HG03442 (cell line): ENCODE measurements at regions not wholly inside any gene's neighbourhood (a gene's known extent, or its start where the extent isn't known, plus 50 kb on each side); places are given as distances from the start of the nearest gene placed in this dataset.

ENCODE experiments used
- ATAC-seq: cut with Tn5 transposase; IDR thresholded peaks from one replicate; pipeline ENCODE4 v1.9.1; 2021; ENCODE audit warnings: mild to moderate bottlenecking, moderate library complexity; ENCODE audit not compliant: unreplicated experiment

- ATAC-seq: no peak
Measured at GRCh38 chr13:57784633-57785032, 153.1 kb downstream of the PCDH17 start.

GRCh38 chr13:57787058-57787791 lies 155.7 kb downstream of the PCDH17 start:
- no peak for ATAC-seq

DNA sequence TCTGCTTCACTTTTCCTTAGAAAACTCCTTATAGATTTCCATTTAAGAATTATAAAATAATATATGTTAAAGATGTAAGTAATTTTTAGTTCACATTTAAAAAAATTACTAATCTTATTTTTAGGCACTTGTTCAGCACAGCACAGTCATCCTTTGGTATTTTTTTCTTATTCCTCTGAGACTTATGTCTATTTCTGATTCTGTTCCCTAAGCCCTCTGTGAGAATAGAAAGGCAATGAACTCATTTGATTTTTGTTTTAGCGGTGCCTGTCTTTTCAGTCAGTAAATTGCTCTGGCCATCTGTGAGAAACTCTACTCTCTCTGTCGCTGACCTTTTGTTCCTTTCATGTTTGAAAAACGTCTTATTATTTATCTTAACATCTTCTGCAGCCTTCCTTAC lies 168.1 kb downstream of the PCDH17 start:
- no peak for ATAC-seq

- ATAC-seq: no peak
Measured at GRCh38 chr13:57813651-57814050, 182.1 kb downstream of the PCDH17 start.

DNA sequence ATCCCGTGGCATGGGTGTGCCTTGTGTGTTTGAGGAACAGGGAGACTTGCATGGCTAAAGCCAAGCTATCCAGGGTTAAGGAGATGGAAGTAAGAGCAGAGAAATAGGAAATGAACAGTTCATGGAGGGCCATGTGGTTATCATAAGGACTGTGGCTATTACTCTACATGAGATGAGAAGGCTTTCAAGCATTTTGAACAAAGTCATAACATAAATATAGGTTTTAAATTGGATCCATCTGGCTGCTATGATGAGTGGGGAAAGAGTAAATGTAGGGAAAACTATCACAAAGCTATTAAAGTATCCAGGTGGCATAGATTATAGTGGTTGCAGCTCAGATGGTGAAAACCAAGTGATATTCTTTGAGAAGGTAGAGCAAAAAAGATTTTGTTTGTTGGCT lies 184.1 kb downstream of the PCDH17 start:
- ATAC-seq: no peak

GRCh38 chr13:57820924-57821323 lies 189.4 kb downstream of the PCDH17 start:
- no peak for ATAC-seq

- ATAC-seq: no peak
Measured at GRCh38 chr13:57823704-57824103, 192.2 kb downstream of the PCDH17 start.

- no peak for ATAC-seq
Measured at GRCh38 chr13:57824121-57824520, 192.6 kb downstream of the PCDH17 start.

- no peak for ATAC-seq
Measured at GRCh38 chr13:57825066-57825465, 193.5 kb downstream of the PCDH17 start.

- ATAC-seq: no peak
Measured at GRCh38 chr13:57829496-57829895, 198.0 kb downstream of the PCDH17 start.

DNA sequence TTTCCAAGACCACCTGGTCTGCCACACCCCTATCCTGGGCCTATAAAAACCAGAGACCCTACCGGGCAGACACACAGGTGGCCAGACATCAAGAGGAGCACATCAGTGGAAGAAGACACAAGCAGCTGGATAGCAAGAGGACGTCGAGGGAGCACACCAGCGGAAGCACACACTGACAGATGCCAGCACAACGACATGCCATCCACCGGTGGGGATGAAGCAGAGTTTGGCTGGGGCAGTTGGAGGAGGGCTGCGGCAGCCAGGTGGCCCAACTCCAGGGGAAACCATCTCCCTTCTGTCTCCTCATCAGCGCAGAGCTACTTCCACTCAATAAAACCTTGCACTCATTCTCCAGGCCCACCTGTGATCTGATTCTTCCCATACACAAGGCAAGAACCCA lies 200.6 kb downstream of the PCDH17 start:
- ATAC-seq: no peak

DNA sequence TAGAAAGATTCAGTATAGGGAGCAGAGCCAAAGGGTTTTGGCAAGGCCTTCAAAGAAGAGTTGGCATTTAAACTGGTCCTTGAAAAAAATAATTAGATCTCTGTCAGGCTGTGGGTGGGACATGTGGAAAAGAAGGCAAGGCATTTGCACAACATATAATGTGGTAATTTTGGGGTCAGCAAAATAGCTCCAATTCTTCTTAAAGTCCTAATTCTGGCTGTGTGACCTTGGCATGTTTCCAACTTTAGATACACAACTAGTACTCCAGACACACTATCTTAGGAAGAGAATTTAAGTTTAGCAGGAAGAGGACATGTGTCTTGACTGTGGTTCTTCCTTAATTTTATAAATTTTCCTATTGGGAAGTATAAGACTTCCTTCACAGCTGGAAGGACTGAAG lies 206.3 kb downstream of the PCDH17 start:
- no peak for ATAC-seq

DNA sequence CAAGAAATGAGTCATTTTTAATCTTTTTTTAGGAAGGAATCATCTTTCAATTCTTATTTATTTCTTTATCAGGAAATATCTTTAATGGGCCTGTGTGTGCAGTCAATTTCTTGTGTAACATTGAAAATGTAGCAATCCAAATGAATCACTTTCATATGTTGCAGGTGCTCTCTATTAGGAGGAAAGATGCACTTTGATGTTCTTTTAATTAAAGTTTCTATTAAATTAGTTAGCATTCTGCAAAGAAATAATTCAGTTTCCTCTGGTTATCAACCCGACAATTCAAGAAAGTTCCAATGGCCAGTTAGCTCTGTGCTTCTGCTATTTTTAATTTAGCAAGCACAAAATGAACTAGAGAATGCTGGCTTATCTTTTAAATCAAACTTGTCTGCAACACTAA lies 212.0 kb downstream of the PCDH17 start:
- no peak for ATAC-seq

GRCh38 chr13:57846600-57847173 lies 215.1 kb downstream of the PCDH17 start:
- ATAC-seq: no peak

- no peak for ATAC-seq
Measured at GRCh38 chr13:57857945-57858344, 226.4 kb downstream of the PCDH17 start.

DNA sequence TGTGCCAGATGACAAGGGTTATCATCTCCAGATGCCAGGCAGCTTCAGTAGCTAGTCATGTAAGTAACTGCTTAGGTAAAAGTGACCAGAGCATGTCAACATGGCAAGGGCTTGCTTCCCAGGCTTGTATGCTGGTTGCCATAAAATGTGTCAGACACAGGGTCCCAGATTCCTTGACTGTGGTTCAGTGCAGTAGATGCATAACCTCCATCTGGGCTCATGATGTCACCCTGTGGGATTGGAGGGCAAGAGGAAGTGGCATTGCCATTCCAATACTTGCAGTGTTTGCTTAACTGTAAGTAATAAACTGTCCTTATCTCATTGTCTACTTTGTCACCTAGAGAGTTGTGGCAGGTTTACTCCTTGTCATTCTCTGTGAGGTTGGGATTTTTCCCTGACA lies 226.8 kb downstream of the PCDH17 start:
- no peak for ATAC-seq

DNA sequence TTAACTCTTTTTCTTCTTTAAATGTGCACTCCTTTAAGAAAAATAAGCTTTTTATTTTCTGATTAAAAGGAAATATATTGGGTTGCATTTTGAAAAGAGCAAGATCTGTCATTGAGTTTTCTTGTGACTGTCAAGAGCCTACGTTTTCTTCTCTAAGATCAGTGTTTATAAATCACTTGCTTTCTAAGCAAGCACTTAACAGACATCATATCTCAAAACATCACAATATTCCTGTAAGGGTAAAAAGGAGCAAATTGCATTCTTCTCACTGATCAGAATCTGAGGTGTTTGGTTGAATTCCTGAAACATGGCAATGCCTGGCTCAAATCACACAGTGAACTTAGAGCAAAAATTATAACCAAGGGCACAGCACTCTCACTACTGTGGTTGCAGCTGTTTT lies 231.3 kb downstream of the PCDH17 start:
- no peak for ATAC-seq

DNA sequence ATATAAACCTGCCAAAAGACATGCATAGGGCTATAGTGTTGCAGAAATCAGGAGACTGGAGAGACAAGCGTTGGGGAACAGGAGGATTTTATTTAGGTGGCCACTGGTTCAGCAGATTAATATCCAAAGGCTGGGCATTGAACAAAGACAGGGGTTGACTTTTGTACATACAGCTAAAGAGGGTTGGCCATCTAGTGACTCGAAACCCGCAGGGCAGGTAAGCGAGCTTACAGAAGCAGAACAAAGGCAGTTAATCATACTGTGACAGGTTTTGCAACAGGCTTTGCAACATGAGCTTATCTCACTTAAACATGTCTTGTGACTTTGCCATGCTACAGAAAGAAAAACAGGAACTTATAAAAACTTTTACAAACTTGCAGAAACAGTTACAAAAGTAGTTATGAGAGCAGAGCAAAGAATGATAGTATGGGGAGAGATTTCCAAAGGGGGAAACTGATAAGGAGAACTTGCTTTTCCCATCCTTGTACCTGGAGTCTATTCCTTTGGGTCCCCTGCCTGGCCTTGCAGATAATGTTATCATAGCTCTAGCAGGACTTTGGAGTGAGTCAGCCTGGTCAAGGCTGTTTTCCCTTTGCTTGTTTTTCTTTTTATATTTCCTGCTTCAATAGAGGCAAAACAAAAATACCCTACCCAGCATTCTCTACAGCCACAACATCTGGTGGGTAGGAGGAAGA lies 234.2 kb downstream of the PCDH17 start:
- ATAC-seq: no peak

DNA sequence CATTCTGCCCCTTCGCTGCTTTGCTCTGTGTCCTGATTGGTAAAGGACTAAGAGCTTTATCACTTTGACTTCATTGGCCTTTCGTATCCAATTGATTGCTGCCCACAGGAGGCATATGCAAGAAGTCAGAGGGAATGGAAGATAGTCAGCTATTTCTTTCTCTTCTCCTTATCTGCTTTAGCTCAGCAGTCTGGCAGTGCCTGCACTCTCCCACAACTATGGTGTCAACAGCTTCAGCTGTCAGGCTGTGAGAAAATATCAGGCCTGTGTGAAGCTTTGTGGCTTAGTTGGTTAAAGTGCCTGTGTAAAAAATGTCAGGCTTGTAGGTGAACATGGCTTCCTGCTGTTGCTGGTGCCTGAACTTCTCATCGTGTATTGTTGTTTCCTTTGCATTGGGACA lies 243.0 kb downstream of the PCDH17 start:
- ATAC-seq: no peak

DNA sequence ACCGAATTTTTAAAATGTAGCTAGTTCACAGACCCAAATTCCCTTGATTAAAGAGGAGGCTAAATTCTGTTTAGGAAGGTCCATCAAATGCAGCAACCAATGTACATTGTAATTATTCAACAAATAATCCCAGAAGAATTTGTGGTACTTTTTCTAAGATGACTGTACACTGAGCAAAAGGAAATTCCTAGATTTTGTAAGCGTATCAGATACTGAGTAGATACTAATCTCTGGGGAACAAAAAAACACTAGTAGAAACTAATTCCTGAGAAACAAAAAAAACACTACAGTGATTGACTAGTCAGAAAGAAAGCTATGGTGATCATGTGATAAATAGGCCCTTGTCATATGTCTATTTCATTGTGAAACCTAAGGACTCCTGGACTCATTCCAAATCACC lies 246.1 kb downstream of the PCDH17 start:
- ATAC-seq: no peak

DNA sequence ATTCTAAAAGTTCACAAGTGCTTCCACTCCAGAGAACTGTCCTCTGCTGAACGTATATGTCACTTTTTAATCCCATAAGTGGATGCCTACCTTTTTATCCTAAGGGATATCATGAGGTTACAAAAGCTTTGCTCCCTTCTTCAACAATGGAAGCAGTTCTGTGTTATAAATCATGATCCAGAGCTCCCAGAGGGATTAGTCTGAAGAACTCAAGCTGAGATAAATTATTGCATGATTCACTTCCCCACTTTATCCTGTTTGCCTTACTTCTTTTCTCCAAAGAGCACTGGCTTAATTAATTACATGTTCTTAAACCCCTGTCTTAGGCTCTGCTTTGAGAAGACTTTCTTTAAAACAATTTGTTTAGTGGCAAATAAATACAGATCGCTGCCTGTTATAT lies 246.7 kb downstream of the PCDH17 start:
- no peak for ATAC-seq

- ATAC-seq: no peak
Measured at GRCh38 chr13:57897225-57897624, 265.7 kb downstream of the PCDH17 start.
